Tibial nerve (tissue), 4 donors: ENCODE measurements at regions not wholly inside any gene's neighbourhood (a gene's known extent, or its start where the extent isn't known, plus 50 kb on each side); places are given as distances from the start of the nearest gene placed in this dataset.

ENCODE experiments used
- EP300 ChIP-seq, 2 donors: sonication (generic); formaldehyde crosslinking; IDR thresholded peaks; one replicate each; pipeline ENCODE4 v1.6.1; 2017; ENCODE audit warnings: antibody characterized with exemption in 2 of 2, mild to moderate bottlenecking in 1 of 2
- POLR2A ChIP-seq, 2 donors: fragments of 450-650 bp; IDR thresholded peaks; one replicate each; pipeline ENCODE4 v1.6.1; 2017; ENCODE audit warnings: antibody characterized with exemption in 2 of 2, mild to moderate bottlenecking in 2 of 2, moderate library complexity in 2 of 2
- TF ChIP-seq, protein P1 (sequence below), 5 experiments: fragments of 200-600 bp in 3 of 5; fragments of 450-650 bp in 2 of 5; sonication (generic) in 3 of 5; IDR thresholded peaks; one replicate each; pipeline ENCODE4 v1.5.1; 2016 to 2019; ENCODE audit warnings: antibody characterized with exemption in 5 of 5, mild to moderate bottlenecking in 3 of 5, moderate library complexity in 2 of 5

DNA sequence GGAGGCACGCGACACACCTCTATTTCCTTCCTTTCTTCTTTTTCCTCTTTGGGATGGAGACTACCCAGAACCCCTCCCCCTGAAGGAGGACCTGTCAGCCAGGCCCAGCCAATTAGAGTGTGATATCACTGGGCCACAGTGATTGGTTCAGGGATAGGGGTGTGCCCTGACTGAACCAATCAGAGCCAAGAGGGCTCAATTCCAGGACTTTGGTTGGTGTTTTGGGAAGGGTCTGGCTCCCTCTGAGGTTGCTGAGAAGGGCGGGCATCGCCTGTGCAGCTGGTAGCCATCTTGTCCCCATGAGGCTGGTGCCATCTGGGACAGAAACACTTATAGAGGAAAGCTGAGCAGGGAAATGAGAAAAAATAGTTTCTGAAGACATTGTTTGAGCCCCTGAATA, 71.4 kb downstream of the CHST1 start:
- TF ChIP-seq POLR2A (IDR thresholded peaks at IDR 0.05) (no peak), EP300 (IDR thresholded peaks at IDR 0.05) (no peak)
- TF ChIP-seq, protein P1, sequence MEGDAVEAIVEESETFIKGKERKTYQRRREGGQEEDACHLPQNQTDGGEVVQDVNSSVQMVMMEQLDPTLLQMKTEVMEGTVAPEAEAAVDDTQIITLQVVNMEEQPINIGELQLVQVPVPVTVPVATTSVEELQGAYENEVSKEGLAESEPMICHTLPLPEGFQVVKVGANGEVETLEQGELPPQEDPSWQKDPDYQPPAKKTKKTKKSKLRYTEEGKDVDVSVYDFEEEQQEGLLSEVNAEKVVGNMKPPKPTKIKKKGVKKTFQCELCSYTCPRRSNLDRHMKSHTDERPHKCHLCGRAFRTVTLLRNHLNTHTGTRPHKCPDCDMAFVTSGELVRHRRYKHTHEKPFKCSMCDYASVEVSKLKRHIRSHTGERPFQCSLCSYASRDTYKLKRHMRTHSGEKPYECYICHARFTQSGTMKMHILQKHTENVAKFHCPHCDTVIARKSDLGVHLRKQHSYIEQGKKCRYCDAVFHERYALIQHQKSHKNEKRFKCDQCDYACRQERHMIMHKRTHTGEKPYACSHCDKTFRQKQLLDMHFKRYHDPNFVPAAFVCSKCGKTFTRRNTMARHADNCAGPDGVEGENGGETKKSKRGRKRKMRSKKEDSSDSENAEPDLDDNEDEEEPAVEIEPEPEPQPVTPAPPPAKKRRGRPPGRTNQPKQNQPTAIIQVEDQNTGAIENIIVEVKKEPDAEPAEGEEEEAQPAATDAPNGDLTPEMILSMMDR (IDR thresholded peaks at IDR 0.05): no peak
